Nucleus accumbens (tissue), 56 donors: ENCODE measurements at regions not wholly inside any gene's neighbourhood (a gene's known extent, or its start where the extent isn't known, plus 50 kb on each side); places are given as distances from the start of the nearest gene placed in this dataset.
"Not testable (repeated sequence)": the region's sequence is repeated elsewhere in the genome, so short reads cannot be mapped to it uniquely, and the experiment has no call there.

Experiments used
- DNase-seq, 56 donors: peaks; one replicate each; lab custom pipeline; 2025; lab: John Stamatoyannopoulos, UW

- DNase-seq: no peak
Measured at GRCh38 chr5:145403992-145404391, 431.1 kb downstream of the PRELID2 start.

- no peak for DNase-seq
Measured at GRCh38 chr5:145396888-145397287, 438.3 kb downstream of the PRELID2 start.

GRCh38 chr5:145395151-145395550, 440.0 kb downstream of the PRELID2 start:
- DNase-seq: not testable (repeated sequence)

- DNase-seq: no peak
Measured at GRCh38 chr5:145393426-145393825, 441.7 kb downstream of the PRELID2 start.

- no peak for DNase-seq
Measured at GRCh38 chr5:145389047-145389446, 446.1 kb downstream of the PRELID2 start.

GRCh38 chr5:145385276-145385675, 449.9 kb downstream of the PRELID2 start:
- no peak for DNase-seq

- DNase-seq: no peak
Measured at GRCh38 chr5:145378226-145378625, 456.9 kb downstream of the PRELID2 start.

- no peak for DNase-seq
Measured at GRCh38 chr5:145375521-145375920, 459.6 kb downstream of the PRELID2 start.

- DNase-seq: no peak
Measured at GRCh38 chr5:145365464-145365863, 469.7 kb downstream of the PRELID2 start.

GRCh38 chr5:145362266-145362665, 472.9 kb downstream of the PRELID2 start:
- no peak for DNase-seq

- no peak for DNase-seq
Measured at GRCh38 chr5:145360936-145361335, 474.2 kb downstream of the PRELID2 start.

- no peak for DNase-seq
Measured at GRCh38 chr5:145350513-145350912, 484.6 kb downstream of the PRELID2 start.

GRCh38 chr5:145347026-145347616, 488.0 kb downstream of the PRELID2 start:
- no peak for DNase-seq

- no peak for DNase-seq
Measured at GRCh38 chr5:145345511-145346287, 489.4 kb downstream of the PRELID2 start.

- DNase-seq: no peak
Measured at GRCh38 chr5:145341842-145342241, 493.3 kb downstream of the PRELID2 start.

- no peak for DNase-seq
Measured at GRCh38 chr5:145340099-145340498, 495.0 kb downstream of the PRELID2 start.

GRCh38 chr5:145324767-145325479, 510.2 kb downstream of the PRELID2 start:
- no peak for DNase-seq

- DNase-seq: no peak
Measured at GRCh38 chr5:145324101-145324500, 511.0 kb downstream of the PRELID2 start.

GRCh38 chr5:145316282-145316681, 518.9 kb downstream of the PRELID2 start:
- DNase-seq: no peak

- no peak for DNase-seq
Measured at GRCh38 chr5:145307866-145308382, 527.2 kb downstream of the PRELID2 start.

GRCh38 chr5:145295236-145295835, 539.8 kb downstream of the PRELID2 start:
- no peak for DNase-seq
